ENCODE measurements at regions not wholly inside any gene's neighbourhood (a gene's known extent, or its start where the extent isn't known, plus 50 kb on each side); places are given as distances from the start of the nearest gene placed in this dataset.

DNA sequence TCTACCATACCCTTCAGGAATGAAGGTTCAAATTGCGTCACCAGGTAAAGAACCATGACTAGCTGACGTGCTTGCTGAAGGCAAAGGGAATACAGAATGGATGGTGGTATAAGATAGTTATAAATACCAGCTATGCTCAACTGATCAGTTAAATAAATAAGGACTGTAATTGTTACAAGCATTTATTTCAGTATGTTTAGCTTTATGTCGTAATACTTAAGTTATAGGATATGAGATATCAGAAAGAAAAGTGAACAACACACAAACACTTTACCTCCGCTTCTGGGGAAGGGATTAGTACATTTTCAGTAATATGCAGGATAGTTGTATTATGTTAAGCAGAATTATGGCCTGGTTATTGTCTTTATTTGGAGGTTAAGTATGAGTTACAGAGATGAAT is 416.1 kb downstream of the BTG1 start:
- H3K4me3 ChIP-seq (IDR thresholded peaks at IDR 0.05; ENCODE audit: insufficient read depth, low read depth, low read length), result no peak overlapping the region
- H3K27ac ChIP-seq, result no peak overlapping the region
- no peak overlapping the region for H3K9ac ChIP-seq
- no peak overlapping the region for H3K4me2 ChIP-seq
- TF ChIP-seq, protein P1, sequence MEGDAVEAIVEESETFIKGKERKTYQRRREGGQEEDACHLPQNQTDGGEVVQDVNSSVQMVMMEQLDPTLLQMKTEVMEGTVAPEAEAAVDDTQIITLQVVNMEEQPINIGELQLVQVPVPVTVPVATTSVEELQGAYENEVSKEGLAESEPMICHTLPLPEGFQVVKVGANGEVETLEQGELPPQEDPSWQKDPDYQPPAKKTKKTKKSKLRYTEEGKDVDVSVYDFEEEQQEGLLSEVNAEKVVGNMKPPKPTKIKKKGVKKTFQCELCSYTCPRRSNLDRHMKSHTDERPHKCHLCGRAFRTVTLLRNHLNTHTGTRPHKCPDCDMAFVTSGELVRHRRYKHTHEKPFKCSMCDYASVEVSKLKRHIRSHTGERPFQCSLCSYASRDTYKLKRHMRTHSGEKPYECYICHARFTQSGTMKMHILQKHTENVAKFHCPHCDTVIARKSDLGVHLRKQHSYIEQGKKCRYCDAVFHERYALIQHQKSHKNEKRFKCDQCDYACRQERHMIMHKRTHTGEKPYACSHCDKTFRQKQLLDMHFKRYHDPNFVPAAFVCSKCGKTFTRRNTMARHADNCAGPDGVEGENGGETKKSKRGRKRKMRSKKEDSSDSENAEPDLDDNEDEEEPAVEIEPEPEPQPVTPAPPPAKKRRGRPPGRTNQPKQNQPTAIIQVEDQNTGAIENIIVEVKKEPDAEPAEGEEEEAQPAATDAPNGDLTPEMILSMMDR (conservative IDR thresholded peaks at IDR 0.05; ENCODE audit: low read depth, low read length), result no peak
- no peaks in the 10 kb centered on the region for H3K79me2 ChIP-seq (ENCODE audit: insufficient read depth, low read depth)
- no peak overlapping the region for H2AFZ ChIP-seq (ENCODE audit: low read depth)
- H3K36me3 ChIP-seq (ENCODE audit: insufficient read depth), result no peaks in the 10 kb centered on the region
- no peaks in the 10 kb centered on the region for H3K4me1 ChIP-seq (ENCODE audit: low read depth, poor library complexity, severe bottlenecking)
- H4K20me1 ChIP-seq (ENCODE audit: insufficient read depth), result no peaks in the 10 kb centered on the region
- no peaks in the 10 kb centered on the region for H3K27me3 ChIP-seq (ENCODE audit: insufficient read depth, low read depth)

DNA sequence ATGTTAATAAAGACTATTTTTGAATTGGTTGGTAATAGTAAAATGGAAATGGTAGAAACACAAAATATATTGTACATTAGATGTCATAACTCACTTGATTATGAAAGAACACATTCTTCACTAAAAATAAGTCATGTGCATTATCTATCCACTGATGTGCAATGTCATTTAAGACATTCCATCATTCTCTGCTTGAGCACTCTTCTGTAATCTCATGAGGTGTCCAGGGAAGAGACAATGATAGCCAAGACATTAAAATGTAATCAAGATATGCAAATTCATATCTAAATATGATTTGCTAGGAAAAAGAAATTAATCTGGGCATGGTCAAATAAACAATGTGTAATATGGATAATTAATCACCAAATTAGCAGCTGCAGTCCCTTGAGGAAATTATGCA is 422.5 kb downstream of the BTG1 start:
- Histone ChIP-seq H3K4me2 (no peak overlapping the region), H3K9ac (no peak overlapping the region)

DNA sequence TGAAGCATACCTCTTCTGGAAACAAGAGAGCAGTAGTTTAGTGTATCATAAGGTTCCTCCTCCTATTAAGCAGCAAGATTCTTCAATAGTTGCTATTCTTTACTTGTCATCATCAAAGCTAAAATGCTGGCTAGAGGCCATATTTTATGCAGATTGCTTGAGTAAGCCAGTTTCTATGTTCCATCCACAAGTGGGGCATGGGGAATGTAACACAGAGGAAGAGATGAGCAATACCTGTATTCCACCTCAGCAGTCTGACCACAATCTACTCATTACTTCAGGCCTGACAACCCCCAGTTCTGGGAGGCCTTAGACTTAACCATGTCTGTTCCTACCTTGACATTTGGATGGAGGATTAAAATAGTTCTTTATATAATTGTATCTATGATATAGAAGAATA is 423.6 kb downstream of the BTG1 start:
- no peak overlapping the region for H2AFZ ChIP-seq (ENCODE audit: low read depth)
- no peak overlapping the region for H3K9ac ChIP-seq
- no peaks in the 10 kb centered on the region for H4K20me1 ChIP-seq (ENCODE audit: insufficient read depth)
- no peak overlapping the region for H3K27ac ChIP-seq
- H3K4me1 ChIP-seq (ENCODE audit: low read depth, poor library complexity, severe bottlenecking), result peaks cover 9% of the 10 kb centered on the region
- no peak overlapping the region for H3K4me2 ChIP-seq
- no peaks in the 10 kb centered on the region for H3K27me3 ChIP-seq (ENCODE audit: insufficient read depth, low read depth)
- H3K36me3 ChIP-seq (ENCODE audit: insufficient read depth), result no peaks in the 10 kb centered on the region
- H3K79me2 ChIP-seq (ENCODE audit: insufficient read depth, low read depth), result no peaks in the 10 kb centered on the region
- TF ChIP-seq, protein P1 (conservative IDR thresholded peaks at IDR 0.05; ENCODE audit: low read depth, low read length), result no peak
- no peak overlapping the region for H3K4me3 ChIP-seq (IDR thresholded peaks at IDR 0.05; ENCODE audit: insufficient read depth, low read depth, low read length)

More for the DNA sequence above, 422.5 kb downstream of the BTG1 start:
- Histone ChIP-seq H3K36me3 (ENCODE audit: insufficient read depth) (no peaks in the 10 kb centered on the region), H3K4me3 (IDR thresholded peaks at IDR 0.05; ENCODE audit: insufficient read depth, low read depth, low read length) (no peak overlapping the region), H3K27me3 (ENCODE audit: insufficient read depth, low read depth) (no peaks in the 10 kb centered on the region), H2AFZ (ENCODE audit: low read depth) (no peak overlapping the region), H3K27ac (no peak overlapping the region), H3K79me2 (ENCODE audit: insufficient read depth, low read depth) (no peaks in the 10 kb centered on the region), H3K4me1 (ENCODE audit: low read depth, poor library complexity, severe bottlenecking) (peaks cover 9% of the 10 kb centered on the region), H4K20me1 (ENCODE audit: insufficient read depth) (no peaks in the 10 kb centered on the region)
- TF ChIP-seq, protein P1 (conservative IDR thresholded peaks at IDR 0.05; ENCODE audit: low read depth, low read length), result no peak

DNA sequence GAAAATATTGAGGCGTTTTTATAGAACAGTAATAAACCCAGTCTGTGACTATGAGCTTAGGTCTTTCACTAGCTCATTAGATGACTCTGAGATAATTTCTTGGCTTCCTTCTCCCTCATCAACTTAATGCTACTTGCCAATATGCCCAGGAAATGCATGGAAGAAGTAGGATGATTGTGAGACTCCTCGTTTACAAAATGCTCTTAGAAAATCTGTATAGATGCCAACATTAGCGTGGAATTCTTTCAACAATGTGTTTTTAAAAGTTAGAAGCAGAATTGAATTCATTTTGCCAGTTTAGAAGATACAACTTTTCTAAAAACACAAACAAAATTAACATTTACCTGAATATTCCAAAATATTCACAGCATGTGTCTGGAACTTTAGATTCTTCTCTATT is 424.6 kb downstream of the BTG1 start:
- Histone ChIP-seq H3K4me1 (ENCODE audit: low read depth, poor library complexity, severe bottlenecking) (peaks cover 9% of the 10 kb centered on the region), H3K36me3 (ENCODE audit: insufficient read depth) (no peaks in the 10 kb centered on the region), H3K4me2 (no peak overlapping the region), H3K9ac (no peak overlapping the region), H3K27ac (no peak overlapping the region), H3K27me3 (ENCODE audit: insufficient read depth, low read depth) (no peaks in the 10 kb centered on the region), H3K79me2 (ENCODE audit: insufficient read depth, low read depth) (no peaks in the 10 kb centered on the region), H2AFZ (ENCODE audit: low read depth) (no peak overlapping the region), H4K20me1 (ENCODE audit: insufficient read depth) (no peaks in the 10 kb centered on the region), H3K4me3 (IDR thresholded peaks at IDR 0.05; ENCODE audit: insufficient read depth, low read depth, low read length) (no peak overlapping the region)
- TF ChIP-seq, protein P1 (conservative IDR thresholded peaks at IDR 0.05; ENCODE audit: low read depth, low read length), result no peak

Measured in KMS-11 (cell line).